ENCODE measurements at regions not wholly inside any gene's neighbourhood (a gene's known extent, or its start where the extent isn't known, plus 50 kb on each side); places are given as distances from the start of the nearest gene placed in this dataset.

GRCh38 chr4:79147251-79147650, 178.6 kb downstream of the NAA11 start:
- TF ChIP-seq CTCF (IDR thresholded peaks at IDR 0.05; ENCODE audit: insufficient read depth, low read length), result no peak
- TF ChIP-seq POLR2AphosphoS5 (IDR thresholded peaks at IDR 0.05; ENCODE audit: low read depth), result no peak
- TF ChIP-seq REST (IDR thresholded peaks at IDR 0.05; ENCODE audit: insufficient replicate concordance, low read depth), result no peak
- TF ChIP-seq GABPA (IDR thresholded peaks at IDR 0.05; ENCODE audit: low read depth), result no peak
- TF ChIP-seq SPI1 (IDR thresholded peaks at IDR 0.05; ENCODE audit: borderline replicate concordance, low read depth), result no peak

Measured in HL-60 (cell line).